Motor neuron (in vitro differentiated cells): ENCODE measurements at regions not wholly inside any gene's neighbourhood (a gene's known extent, or its start where the extent isn't known, plus 50 kb on each side); places are given as distances from the start of the nearest gene placed in this dataset.

Experiments used
- ATAC-seq, 8 experiments: fragments of 200-7000 bp; cut with Tn5 transposase; replicated peaks in 6 of 8; 2 replicates each; pipeline ENCODE4 v1.8.0; 2021; ENCODE audit warnings: mild to moderate bottlenecking in 8 of 8, moderate library complexity in 8 of 8
- H3K27ac ChIP-seq, 2 donors: fragments of 250-450 bp; sonication (Bioruptor Pico); 2 replicates each; pipeline ENCODE4 v1.9.0; 2021; ENCODE audit warnings: antibody characterized with exemption in 2 of 2, mild to moderate bottlenecking in 2 of 2, moderate library complexity in 1 of 2
- H3K4me1 ChIP-seq, 2 donors: fragments of 250-450 bp; sonication (Bioruptor Pico); replicated peaks in 1 of 2; 2 replicates each; pipeline ENCODE4 v1.6.1; 2021; ENCODE audit warnings: antibody characterized with exemption in 2 of 2, mild to moderate bottlenecking in 2 of 2, moderate library complexity in 1 of 2
- H3K4me3 ChIP-seq, 5 donors: fragments of 250-450 bp; sonication (Bioruptor Pico); 2 replicates each; pipeline ENCODE4 v1.9.0; 2021; ENCODE audit warnings: antibody characterized with exemption in 5 of 5, mild to moderate bottlenecking in 5 of 5, moderate library complexity in 4 of 5
- WGBS, 10 experiments: fragments of 450-650 bp; shearing (Covaris generic); methylation state at CpG; one replicate each; pipeline ENCODE4 v1.0.0; 2022; 5-methylcytosine and 5-hydroxymethylcytosine counted together
- in situ Hi-C, 9 experiments: fragments of 400-800 bp; cut with MboI; loops; one replicate each; pipeline ENCODE4 v1.15.0; 2021; ENCODE audit warnings: low sequenced_read_pairs in 9 of 9, low pct_unique_long_range_greater_than_20kb in 2 of 9; ENCODE audit not compliant: unreplicated experiment in 9 of 9

DNA sequence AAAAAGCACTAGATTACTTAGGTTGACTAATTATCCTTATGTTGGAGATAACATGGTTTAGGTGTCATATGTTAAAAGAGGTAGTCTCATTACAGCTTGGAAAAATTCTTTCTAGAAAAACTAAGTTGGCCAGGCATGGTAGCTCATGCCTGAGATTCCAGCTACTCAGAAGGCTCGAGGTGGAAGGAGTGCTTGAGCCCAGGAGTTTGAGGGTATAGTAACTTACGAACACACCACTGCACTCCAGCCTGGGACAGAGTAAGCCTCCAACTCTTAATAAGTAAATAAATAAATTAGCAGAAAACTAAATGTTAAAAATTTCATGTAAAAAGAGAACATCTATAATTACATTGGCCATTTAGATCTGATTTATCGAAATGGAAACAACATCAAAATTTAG is 177.2 kb downstream of the NR4A2 start:
- H3K4me1 ChIP-seq, result peaks cover 14 to 17% of the 10 kb centered on the region in 2 donors
- WGBS, 10 experiments, result 25 to 100% (median 85%) methylated on average over 1 to 3 of the region's 3 CpGs
- no peak for ATAC-seq

GRCh38 chr2:156151351-156151750 is 181.2 kb downstream of the NR4A2 start:
- WGBS, 10 experiments, result 29 to 100% (median 100%) methylated on average over 1 of the region's 1 CpG; no CpG with 5 or more reads in 4 of the 10 experiments
- Histone ChIP-seq H3K4me3 (no peak overlapping the region), H3K4me1 (no peaks in the 10 kb centered on the region), H3K27ac (no peak overlapping the region)
- in situ Hi-C loops, result no loop called here
- no peak for ATAC-seq

More for the DNA sequence above, 177.2 kb downstream of the NR4A2 start:
- Histone ChIP-seq H3K27ac (no peak overlapping the region), H3K4me3 (no peak overlapping the region)
- in situ Hi-C loops, result no loop called here

- in situ Hi-C loops, result no loop called here
- H3K4me3 ChIP-seq, result no peak overlapping the region
- WGBS, 10 experiments, result 0 to 100% (median 73%) methylated on average over 1 to 4 of the region's 4 CpGs
- H3K4me1 ChIP-seq, result no peaks in the 10 kb centered on the region
- no peak overlapping the region for H3K27ac ChIP-seq
- ATAC-seq, result peak in 7 of 8 experiments; percentile 64 to 91 (median 84)
Measured at GRCh38 chr2:156147594-156148330, 184.8 kb downstream of the NR4A2 start.

- in situ Hi-C loops, result no loop called here
- H3K27ac ChIP-seq, result no peak overlapping the region
- ATAC-seq, result no peak
- WGBS, 10 experiments, result 0 to 100% (median 95%) methylated on average over 1 to 3 of the region's 3 CpGs; no CpG with 5 or more reads in 1 of the 10 experiments
- no peak overlapping the region for H3K4me3 ChIP-seq
- no peaks in the 10 kb centered on the region for H3K4me1 ChIP-seq
Measured at GRCh38 chr2:156145976-156146375, 186.5 kb downstream of the NR4A2 start.

DNA sequence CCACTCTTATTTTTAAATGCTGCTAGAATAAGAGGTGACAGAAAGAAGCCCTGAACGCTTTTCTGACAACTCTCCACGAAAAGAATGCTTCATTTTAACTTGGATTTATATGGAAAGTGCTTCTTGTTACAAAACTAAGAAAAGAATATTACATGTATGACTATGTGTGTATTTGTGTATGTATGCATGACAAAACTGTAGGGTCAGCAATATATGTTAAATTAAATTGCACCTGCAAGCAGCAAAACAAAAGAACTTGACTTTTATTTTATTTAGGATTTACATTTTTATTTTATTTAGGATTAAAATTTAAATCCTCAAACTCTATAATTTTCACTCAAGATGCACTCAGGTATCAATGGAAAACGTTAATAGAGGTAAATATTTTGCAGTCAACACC is 187.1 kb downstream of the NR4A2 start:
- in situ Hi-C loops, result no loop called here
- 0 to 91% (median 71%) methylated on average over 1 to 3 of the region's 3 CpGs; no CpG with 5 or more reads in 1 of the 10 experiments for WGBS, 10 experiments

GRCh38 chr2:156136566-156136965 is 196.0 kb downstream of the NR4A2 start:
- WGBS, 10 experiments, result 0 to 87% (median 71%) methylated on average over 1 to 4 of the region's 4 CpGs
- in situ Hi-C loops, result no loop called here
- ATAC-seq, result no peak
- Histone ChIP-seq H3K4me1 (peaks cover 0 to 29% of the 10 kb centered on the region in 2 donors), H3K27ac (no peak overlapping the region), H3K4me3 (no peak overlapping the region)

More for the DNA sequence above, 187.1 kb downstream of the NR4A2 start:
- Histone ChIP-seq H3K4me3 (no peak overlapping the region), H3K4me1 (no peaks in the 10 kb centered on the region), H3K27ac (no peak overlapping the region)
- no peak for ATAC-seq

GRCh38 chr2:156134887-156135286 is 197.6 kb downstream of the NR4A2 start:
- 20 to 76% (median 62%) methylated on average over 1 to 5 of the region's 5 CpGs; no CpG with 5 or more reads in 2 of the 10 experiments for WGBS, 10 experiments
- peak in 5 of 8 experiments; percentile 49 to 92 (median 61) for ATAC-seq
- in situ Hi-C loops, result no loop called here
- H3K27ac ChIP-seq, result no peak overlapping the region
- no peak overlapping the region for H3K4me3 ChIP-seq
- H3K4me1 ChIP-seq, result peaks cover 0 to 29% of the 10 kb centered on the region in 2 donors

DNA sequence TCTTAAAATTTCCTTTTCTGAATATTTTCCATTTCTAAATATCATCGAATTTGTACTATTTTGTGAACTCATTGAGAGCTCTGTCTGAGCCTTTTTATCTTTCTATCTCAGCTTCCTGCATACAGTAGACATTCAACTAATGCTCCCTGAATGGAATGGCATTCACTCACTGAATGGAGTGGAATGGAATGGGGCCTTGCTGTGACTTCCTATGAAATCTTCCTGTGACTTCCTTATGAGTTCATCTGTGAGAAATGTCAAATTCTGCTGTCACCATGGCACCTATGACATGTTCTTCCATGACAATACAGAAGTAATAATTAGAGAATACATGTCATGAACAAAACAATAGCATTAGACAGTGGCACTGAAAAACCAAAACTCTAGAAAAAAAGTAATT is 199.6 kb downstream of the NR4A2 start:
- 0 to 100% (median 63%) methylated on average over 1 of the region's 1 CpG; no CpG with 5 or more reads in 3 of the 10 experiments for WGBS, 10 experiments
- Histone ChIP-seq H3K4me3 (no peak overlapping the region), H3K27ac (no peak overlapping the region), H3K4me1 (peaks cover 0 to 29% of the 10 kb centered on the region in 2 donors)
- in situ Hi-C loops, result no loop called here
- no peak for ATAC-seq

- H3K4me3 ChIP-seq, result no peak overlapping the region
- in situ Hi-C loops, result no loop called here
- ATAC-seq, result no peak
- H3K4me1 ChIP-seq, result peaks cover 0 to 29% of the 10 kb centered on the region in 2 donors
- H3K27ac ChIP-seq, result no peak overlapping the region
- 52 to 100% (median 82%) methylated on average over 1 to 2 of the region's 2 CpGs for WGBS, 10 experiments
Measured at GRCh38 chr2:156132130-156132529, 200.4 kb downstream of the NR4A2 start.

- Histone ChIP-seq H3K4me1 (peaks cover 0 to 7% of the 10 kb centered on the region in 2 donors), H3K27ac (no peak overlapping the region), H3K4me3 (no peak overlapping the region)
- 0 to 100% (median 90%) methylated on average over 1 to 2 of the region's 2 CpGs; no CpG with 5 or more reads in 1 of the 10 experiments for WGBS, 10 experiments
- no peak for ATAC-seq
- in situ Hi-C loops, result no loop called here
Measured at GRCh38 chr2:156129227-156129626, 203.3 kb downstream of the NR4A2 start.

- WGBS, 10 experiments, result 0 to 100% (median 68%) methylated on average over 1 to 6 of the region's 7 CpGs; no CpG with 5 or more reads in 1 of the 10 experiments
- ATAC-seq, result no peak
- no peak overlapping the region for H3K27ac ChIP-seq
- H3K4me3 ChIP-seq, result no peak overlapping the region
- in situ Hi-C loops, result no loop called here
- no peaks in the 10 kb centered on the region for H3K4me1 ChIP-seq
Measured at GRCh38 chr2:156125018-156125417, 207.5 kb downstream of the NR4A2 start.

DNA sequence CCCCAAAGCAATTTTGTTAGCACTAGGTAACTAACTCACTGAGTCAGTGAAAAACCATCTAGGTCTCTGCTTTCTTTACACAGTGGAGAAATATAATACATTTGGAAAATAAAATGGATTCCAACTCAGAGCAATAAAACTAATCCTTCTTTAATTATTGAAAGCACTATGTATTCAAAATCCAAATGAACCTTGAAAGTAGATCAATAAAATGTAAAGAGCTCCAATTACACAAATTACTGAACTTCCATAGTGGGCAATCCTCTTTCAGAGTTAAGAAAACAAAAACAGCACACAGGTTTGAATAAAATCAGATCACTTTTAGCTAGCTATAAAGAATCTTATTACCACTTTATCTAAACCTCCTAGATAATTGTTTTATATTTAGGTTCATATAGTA is 208.1 kb downstream of the NR4A2 start:
- Histone ChIP-seq H3K27ac (no peak overlapping the region), H3K4me3 (no peak overlapping the region), H3K4me1 (no peaks in the 10 kb centered on the region)
- ATAC-seq, result no peak
- in situ Hi-C loops, result loop anchor here in 1 of 9 experiments (25.0 kb wide), 1 partner anchor 188 kb away; no protein-coding TSS in a partner anchor

DNA sequence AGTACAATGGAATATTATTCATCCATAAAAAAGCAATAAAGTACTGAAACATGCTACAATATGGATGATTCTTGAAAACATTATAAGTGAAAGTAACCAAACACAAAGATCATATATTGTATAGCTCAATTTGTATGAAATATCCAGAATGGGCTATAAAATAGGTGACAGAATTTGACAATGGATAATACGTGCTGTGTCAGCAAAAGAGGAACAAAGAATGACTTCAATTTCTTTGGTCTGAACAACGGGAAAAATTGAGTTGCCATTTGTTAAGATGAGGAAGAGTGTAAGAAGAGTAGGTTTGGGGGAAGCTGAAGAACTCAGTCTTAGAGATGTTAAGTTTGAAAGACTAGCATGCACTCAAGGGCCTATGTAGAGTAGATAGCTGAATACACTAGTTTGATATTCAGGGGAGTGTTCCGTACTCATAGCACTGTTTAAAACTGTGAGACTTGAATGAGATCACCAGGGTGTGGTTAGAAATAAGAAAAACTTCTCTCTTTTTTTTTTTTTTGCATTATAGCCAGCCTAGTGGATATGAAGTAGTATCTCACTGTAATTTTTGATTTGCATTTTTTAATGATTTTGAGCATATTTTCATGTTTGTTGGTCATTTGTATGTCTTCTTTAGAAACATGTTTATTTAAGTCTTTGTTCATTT is 213.6 kb downstream of the NR4A2 start:
- 0 to 100% (median 84%) methylated on average over 1 to 3 of the region's 3 CpGs for WGBS, 10 experiments
- ATAC-seq, result peak in 2 of 8 experiments; percentile 95 to 97
- in situ Hi-C loops, result loop anchor here in 1 of 9 experiments (25.0 kb wide), 1 partner anchor 193 kb away; no protein-coding TSS in a partner anchor
- Histone ChIP-seq H3K27ac (no peak overlapping the region), H3K4me1 (no peaks in the 10 kb centered on the region), H3K4me3 (no peak overlapping the region)
